ENCODE measurements at regions not wholly inside any gene's neighbourhood (a gene's known extent, or its start where the extent isn't known, plus 50 kb on each side); places are given as distances from the start of the nearest gene placed in this dataset.

DNA sequence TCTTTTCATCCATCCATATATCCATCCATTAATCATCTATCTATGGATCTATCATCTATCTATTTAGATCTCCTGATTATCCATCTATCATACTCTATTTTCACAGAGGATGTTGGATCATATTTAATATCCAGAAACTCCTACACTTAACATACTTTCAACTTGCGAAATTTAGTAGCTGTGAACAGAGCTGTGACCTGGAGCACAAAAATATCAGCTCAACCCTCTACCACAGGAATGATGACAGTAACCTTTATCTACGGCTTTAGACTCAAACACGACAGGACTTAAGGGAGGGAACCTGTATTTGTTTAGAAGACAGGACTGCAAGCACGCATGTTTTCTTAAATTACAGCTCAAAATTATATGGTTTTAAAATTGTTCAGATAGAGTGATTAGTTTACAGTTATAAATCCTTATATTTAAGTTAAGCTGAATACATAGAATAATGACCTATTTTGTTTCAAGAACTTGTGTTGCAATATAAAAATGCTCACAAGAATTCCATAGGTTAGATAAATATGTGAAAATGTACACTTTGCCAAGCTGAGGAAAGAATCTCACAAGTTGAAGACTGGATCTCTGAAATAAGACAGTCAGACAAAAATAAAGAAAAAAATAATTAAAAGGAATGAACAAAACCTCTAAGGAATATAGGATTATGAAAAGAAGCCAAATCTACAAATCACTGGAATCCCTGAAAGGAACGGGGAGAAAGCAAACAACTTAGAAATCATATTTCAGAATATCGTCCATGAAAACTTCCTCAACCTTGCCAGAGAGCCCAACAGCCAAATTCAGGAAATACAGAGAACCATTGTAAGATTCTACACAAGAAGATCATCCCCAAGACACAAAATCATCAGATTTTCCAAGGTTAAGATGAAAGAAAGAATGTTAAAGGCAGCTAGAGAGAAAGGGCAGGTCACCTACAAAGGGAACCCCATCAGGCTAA lies 142.0 kb downstream of the COL6A3 start:
- DNase-seq (ENCODE audit: low read depth), result no peak
